Caco-2 (cell line): ENCODE measurements at regions not wholly inside any gene's neighbourhood (a gene's known extent, or its start where the extent isn't known, plus 50 kb on each side); places are given as distances from the start of the nearest gene placed in this dataset.

Experiments used
- BruUV-seq: library from RNA; stranded (reverse); fragments of 400-500 nt; replicated peaks from 2 replicates; lab custom pipeline; 2021; lab: Mats Ljungman, UMichigan
- CTCF ChIA-PET: fragments of 300-600 bp; sonication (Branson Sonifier 250); formaldehyde crosslinking; loops from one replicate; lab custom pipeline; 2022; ENCODE audit warnings: antibody characterized with exemption; lab: Charles Lee
- POLR2A ChIA-PET: fragments of 300-600 bp; sonication (Branson Sonifier 250); formaldehyde crosslinking; loops from one replicate; lab custom pipeline; 2022; ENCODE audit warnings: antibody characterized with exemption; lab: Charles Lee
- DNase-seq, 2 experiments: peaks; one replicate each; pipeline versions ENCODE4 v3.0.0 to v3.0.0-alpha.2; 2020 to 2022
- H3K27me3 ChIP-seq: replicated peaks from 2 replicates; pipeline ENCODE4 v1.6.0; 2011; ENCODE audit warnings: low read length; ENCODE audit not compliant: control insufficient read depth, insufficient read depth
- H3K36me3 ChIP-seq: 2 replicates; pipeline ENCODE4 v1.5.1; 2011; ENCODE audit warnings: low read length; ENCODE audit not compliant: control insufficient read depth, insufficient read depth
- H3K4me1 ChIP-seq: fragments of 250-450 bp; sonication (Bioruptor Pico); 2 replicates; pipeline ENCODE4 v1.5.1; 2020; ENCODE audit warnings: mild to moderate bottlenecking
- H3K4me3 ChIP-seq: 2 replicates; pipeline ENCODE4 v1.5.1; 2011; ENCODE audit warnings: low read depth, mild to moderate bottlenecking, control low read depth, low read length
- H3K9me3 ChIP-seq: fragments of 250-450 bp; sonication (Bioruptor Pico); 2 replicates; pipeline ENCODE4 v1.5.1; 2020; ENCODE audit warnings: mild to moderate bottlenecking, moderate library complexity
- H3K27ac Mint-ChIP-seq: one replicate; pipeline ENCODE4 v1.8.0; 2022; ENCODE audit warnings: mixed read lengths; ENCODE audit not compliant: unreplicated experiment
- H3K27me3 Mint-ChIP-seq: one replicate; pipeline ENCODE4 v1.8.0; 2022; ENCODE audit warnings: mixed read lengths; ENCODE audit not compliant: insufficient read depth, unreplicated experiment
- H3K36me3 Mint-ChIP-seq: one replicate; pipeline ENCODE4 v1.8.0; 2022; ENCODE audit warnings: mild to moderate bottlenecking, mixed read lengths; ENCODE audit not compliant: insufficient read depth, unreplicated experiment
- H3K4me1 Mint-ChIP-seq: one replicate; pipeline ENCODE4 v1.8.0; 2022; ENCODE audit warnings: low read depth, mixed read lengths; ENCODE audit not compliant: unreplicated experiment
- H3K4me3 Mint-ChIP-seq: one replicate; pipeline ENCODE4 v1.8.0; 2022; ENCODE audit warnings: mild to moderate bottlenecking, moderate library complexity, mixed read lengths; ENCODE audit not compliant: unreplicated experiment
- H3K9me3 Mint-ChIP-seq: one replicate; pipeline ENCODE4 v1.8.0; 2022; ENCODE audit warnings: mixed read lengths; ENCODE audit not compliant: unreplicated experiment
- CTCF ChIP-seq, 2 experiments: fragments of 200-600 bp in 1 of 2; IDR thresholded peaks; 1 replicate in 1 of 2; 2 replicates in 1 of 2; pipeline versions ENCODE4 v1.5.1 to v1.8.0; 2011 to 2022; ENCODE audit warnings: antibody characterized with exemption in 1 of 2, control low read depth in 1 of 2, inconsistent platforms in 1 of 2, low read depth in 1 of 2, low read length in 1 of 2, mild to moderate bottlenecking in 1 of 2, moderate library complexity in 1 of 2; ENCODE audit not compliant: insufficient read depth in 1 of 2, severe bottlenecking in 1 of 2, unreplicated experiment in 1 of 2
- intact Hi-C: fragments of 100-400 bp; cut with micrococcal nuclease; formaldehyde crosslinking; loops from one replicate; pipeline ENCODE4 v1.10.0; 2022; ENCODE audit not compliant: unreplicated experiment

GRCh38 chr4:54473077-54473545 lies 184.6 kb upstream of the KIT start:
- POLR2A ChIA-PET = no interaction called here

DNA sequence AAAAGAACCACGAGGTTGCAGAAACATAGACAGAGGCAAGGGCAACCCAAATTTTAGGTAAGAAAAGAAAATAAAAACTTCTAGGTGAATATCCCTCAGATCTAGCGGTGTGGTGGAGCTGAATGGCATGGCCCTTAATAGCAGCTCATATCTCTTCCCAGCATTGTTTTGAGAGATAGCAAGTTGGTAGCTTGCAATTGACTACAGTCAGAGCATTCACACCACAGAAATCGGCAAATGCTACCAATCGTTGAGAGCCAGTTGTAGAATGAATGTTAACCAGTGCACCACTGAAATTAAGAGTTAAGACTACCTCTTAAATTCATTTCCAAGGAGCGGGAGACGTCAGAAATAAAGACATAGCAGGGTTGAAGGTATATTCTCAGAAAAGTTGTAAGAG lies 184.0 kb upstream of the KIT start:
- no peaks in the 10 kb centered on the region for H3K27me3 Mint-ChIP-seq
- H3K27ac Mint-ChIP-seq = no peak overlapping the region
- Histone ChIP-seq H3K36me3 (no peaks in the 10 kb centered on the region), H3K4me3 (no peak overlapping the region), H3K4me1 (peaks cover 10% of the 10 kb centered on the region; the same call in 1 of the 2 replicates), H3K27me3 (no peaks in the 10 kb centered on the region), H3K9me3 (no peaks in the 10 kb centered on the region)
- intact Hi-C loops = no loop called here
- ChIA-PET POLR2A (no interaction called here), CTCF (interaction anchor here (0.7 kb wide), 1 partner anchor 296 kb away, joined by 3 read pairs; no protein-coding TSS in a partner anchor)
- peaks cover 21% of the 10 kb centered on the region for H3K9me3 Mint-ChIP-seq
- no TSS peak for BruUV-seq
- no peaks in the 10 kb centered on the region for H3K4me1 Mint-ChIP-seq
- no peak for DNase-seq
- no peak for TF ChIP-seq CTCF (IDR thresholded peaks at IDR 0.05; ENCODE audit: insufficient read depth in 1 of 2, low read depth in 1 of 2, low read length in 1 of 2, severe bottlenecking in 1 of 2, unreplicated experiment in 1 of 2)
- no peak overlapping the region for H3K4me3 Mint-ChIP-seq
- no peaks in the 10 kb centered on the region for H3K36me3 Mint-ChIP-seq

More at GRCh38 chr4:54473077-54473545, 184.6 kb upstream of the KIT start:
- no peak for TF ChIP-seq CTCF (IDR thresholded peaks at IDR 0.05; ENCODE audit: insufficient read depth in 1 of 2, low read depth in 1 of 2, low read length in 1 of 2, severe bottlenecking in 1 of 2, unreplicated experiment in 1 of 2)
- no peak overlapping the region for H3K4me3 Mint-ChIP-seq
- CTCF ChIA-PET = interaction anchor here (0.7 kb wide), 1 partner anchor 296 kb away, joined by 3 read pairs; no protein-coding TSS in a partner anchor
- no peaks in the 10 kb centered on the region for H3K36me3 ChIP-seq
- no peaks in the 10 kb centered on the region for H3K27me3 Mint-ChIP-seq
- no peaks in the 10 kb centered on the region for H3K36me3 Mint-ChIP-seq
- intact Hi-C loops = no loop called here
- no peak overlapping the region for H3K4me3 ChIP-seq
- no peaks in the 10 kb centered on the region for H3K9me3 ChIP-seq
- H3K27ac Mint-ChIP-seq = no peak overlapping the region
- H3K4me1 ChIP-seq = peaks cover 10% of the 10 kb centered on the region; the same call in 1 of the 2 replicates
- no peaks in the 10 kb centered on the region for H3K4me1 Mint-ChIP-seq
- peak; percentile 10 to 39 for DNase-seq
- no TSS peak for BruUV-seq
- no peaks in the 10 kb centered on the region for H3K27me3 ChIP-seq
- H3K9me3 Mint-ChIP-seq = peaks cover 20% of the 10 kb centered on the region

DNA sequence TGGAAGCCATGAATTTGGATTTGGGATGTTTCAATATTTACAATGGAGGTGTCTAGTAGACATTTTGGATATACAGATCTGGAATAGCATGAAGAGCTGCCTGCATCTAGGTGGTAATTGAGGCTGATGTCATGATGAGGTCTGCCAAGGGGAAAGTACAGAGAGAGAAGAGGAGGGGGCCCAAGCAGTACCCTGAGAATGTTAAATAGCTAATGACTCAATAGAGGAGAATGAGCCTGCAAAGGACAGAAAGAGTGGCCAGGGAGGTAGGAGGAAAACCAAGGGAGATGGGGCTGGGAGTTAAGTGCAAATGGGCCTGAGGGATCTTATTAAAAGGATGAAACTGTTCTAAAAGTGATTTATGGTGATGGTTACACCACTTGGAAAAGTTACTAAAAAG lies 182.2 kb upstream of the KIT start:
- H3K27me3 Mint-ChIP-seq = no peaks in the 10 kb centered on the region
- Histone ChIP-seq H3K9me3 (no peaks in the 10 kb centered on the region), H3K27me3 (no peaks in the 10 kb centered on the region), H3K36me3 (no peaks in the 10 kb centered on the region), H3K4me1 (peaks cover 10% of the 10 kb centered on the region; the same call in 1 of the 2 replicates), H3K4me3 (no peak overlapping the region)
- H3K36me3 Mint-ChIP-seq = no peaks in the 10 kb centered on the region
- no TSS peak for BruUV-seq
- TF ChIP-seq CTCF (IDR thresholded peaks at IDR 0.05; ENCODE audit: insufficient read depth in 1 of 2, low read depth in 1 of 2, low read length in 1 of 2, severe bottlenecking in 1 of 2, unreplicated experiment in 1 of 2) = no peak
- H3K27ac Mint-ChIP-seq = no peak overlapping the region
- no peaks in the 10 kb centered on the region for H3K4me1 Mint-ChIP-seq
- intact Hi-C loops = no loop called here
- ChIA-PET CTCF (no interaction called here), POLR2A (no interaction called here)
- peaks cover 26% of the 10 kb centered on the region for H3K9me3 Mint-ChIP-seq
- no peak for DNase-seq
- H3K4me3 Mint-ChIP-seq = no peak overlapping the region
